SH-SY5Y (cell line): ENCODE measurements at regions not wholly inside any gene's neighbourhood (a gene's known extent, or its start where the extent isn't known, plus 50 kb on each side); places are given as distances from the start of the nearest gene placed in this dataset.

ENCODE experiments used
- GATA2 ChIP-seq: IDR thresholded peaks from 2 replicates; pipeline ENCODE4 v1.6.1; 2011; ENCODE audit warnings: mild to moderate bottlenecking, low read depth, low read length
- GATA3 ChIP-seq: IDR thresholded peaks from 2 replicates; pipeline ENCODE4 v1.6.1; 2011; ENCODE audit warnings: low read depth, mild to moderate bottlenecking, low read length, moderate library complexity

- no peak for TF ChIP-seq GATA2
- TF ChIP-seq GATA3, result no peak
Observed at GRCh38 chr6:48996461-48997119, 466.5 kb downstream of the MMUT start.

GRCh38 chr6:48994811-48995210 lies 468.2 kb downstream of the MMUT start:
- TF ChIP-seq GATA2 (no peak), GATA3 (no peak)

GRCh38 chr6:48990739-48991138 lies 472.3 kb downstream of the MMUT start:
- TF ChIP-seq GATA2 (no peak), GATA3 (no peak)

GRCh38 chr6:48986845-48987244 lies 476.2 kb downstream of the MMUT start:
- TF ChIP-seq GATA3, result no peak

GRCh38 chr6:48986105-48986504 lies 476.9 kb downstream of the MMUT start:
- TF ChIP-seq GATA2 (no peak), GATA3 (no peak)

- TF ChIP-seq GATA3 (no peak), GATA2 (no peak)
Observed at GRCh38 chr6:48985025-48985424, 478.0 kb downstream of the MMUT start.

GRCh38 chr6:48983377-48983776 lies 479.7 kb downstream of the MMUT start:
- no peak for TF ChIP-seq GATA2
- TF ChIP-seq GATA3, result no peak

- TF ChIP-seq GATA3 (no peak), GATA2 (no peak)
Observed at GRCh38 chr6:48979806-48980205, 483.2 kb downstream of the MMUT start.

GRCh38 chr6:48979085-48979484 lies 484.0 kb downstream of the MMUT start:
- TF ChIP-seq GATA3 (no peak), GATA2 (no peak)

GRCh38 chr6:48978016-48978415 lies 485.0 kb downstream of the MMUT start:
- TF ChIP-seq GATA2, result no peak

- TF ChIP-seq GATA2 (no peak), GATA3 (no peak)
Observed at GRCh38 chr6:48977573-48977972, 485.5 kb downstream of the MMUT start.

- no peak for TF ChIP-seq GATA3
- TF ChIP-seq GATA2, result no peak
Observed at GRCh38 chr6:48973491-48973890, 489.6 kb downstream of the MMUT start.

- no peak for TF ChIP-seq GATA2
- no peak for TF ChIP-seq GATA3
Observed at GRCh38 chr6:48961781-48962415, 501.2 kb downstream of the MMUT start.

- TF ChIP-seq GATA2, result no peak
- no peak for TF ChIP-seq GATA3
Observed at GRCh38 chr6:48959251-48960060, 503.6 kb downstream of the MMUT start.

- no peak for TF ChIP-seq GATA3
- no peak for TF ChIP-seq GATA2
Observed at GRCh38 chr6:48957781-48958180, 505.3 kb downstream of the MMUT start.
